Transverse colon (tissue), 3 donors: ENCODE measurements at regions not wholly inside any gene's neighbourhood (a gene's known extent, or its start where the extent isn't known, plus 50 kb on each side); places are given as distances from the start of the nearest gene placed in this dataset.

ENCODE experiments used
- CTCF ChIP-seq, 5 experiments: fragments of 200-600 bp in 3 of 5; fragments of 450-650 bp in 2 of 5; sonication (generic) in 3 of 5; IDR thresholded peaks; 1 replicate in 2 of 5; 2 replicates in 3 of 5; pipeline ENCODE4 v1.5.1; 2016 to 2017; ENCODE audit warnings: antibody characterized with exemption in 5 of 5, inconsistent platforms in 3 of 5, mild to moderate bottlenecking in 2 of 5, moderate library complexity in 1 of 5
- EP300 ChIP-seq: sonication (generic); formaldehyde crosslinking; IDR thresholded peaks from one replicate; pipeline ENCODE4 v1.6.1; 2017; ENCODE audit warnings: antibody characterized with exemption, low read depth
- POLR2A ChIP-seq: fragments of 450-650 bp; IDR thresholded peaks from one replicate; pipeline ENCODE4 v1.6.1; 2016; ENCODE audit warnings: antibody characterized with exemption, mild to moderate bottlenecking, moderate library complexity

GRCh38 chr9:73951147-73951546 lies 546.0 kb upstream of the RORB start:
- TF ChIP-seq CTCF (IDR thresholded peaks at IDR 0.05) (no peak), EP300 (no peak), POLR2A (no peak)
